ENCODE measurements at regions not wholly inside any gene's neighbourhood (a gene's known extent, or its start where the extent isn't known, plus 50 kb on each side); places are given as distances from the start of the nearest gene placed in this dataset.

- DNase-seq = no peak
These were observed 536.4 kb downstream of the PRKD1 start for GRCh38 chr14:29391231-29391630.

- DNase-seq = no peak
These were observed 535.8 kb downstream of the PRKD1 start for GRCh38 chr14:29391801-29392200.

DNA sequence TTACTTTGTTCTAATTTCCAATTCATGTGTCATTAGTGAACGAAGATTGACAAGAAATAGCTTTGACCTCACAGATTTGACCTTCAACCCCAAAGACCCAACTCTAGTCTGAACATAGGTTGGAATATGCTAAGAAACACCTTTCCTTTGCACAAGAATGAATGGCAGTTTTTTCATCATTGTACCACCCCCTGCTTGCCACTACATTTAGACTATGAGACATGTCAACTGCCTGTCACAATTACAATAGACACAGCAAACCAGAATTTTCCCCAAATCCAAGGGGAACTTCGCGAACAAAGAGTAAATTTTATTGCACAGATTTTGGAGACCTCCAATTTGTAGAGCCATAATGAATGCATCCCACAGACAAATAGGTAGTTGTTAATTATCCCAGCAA, 535.4 kb downstream of the PRKD1 start:
- DNase-seq = no peak

GRCh38 chr14:29403091-29403490, 524.6 kb downstream of the PRKD1 start:
- DNase-seq = no peak

DNA sequence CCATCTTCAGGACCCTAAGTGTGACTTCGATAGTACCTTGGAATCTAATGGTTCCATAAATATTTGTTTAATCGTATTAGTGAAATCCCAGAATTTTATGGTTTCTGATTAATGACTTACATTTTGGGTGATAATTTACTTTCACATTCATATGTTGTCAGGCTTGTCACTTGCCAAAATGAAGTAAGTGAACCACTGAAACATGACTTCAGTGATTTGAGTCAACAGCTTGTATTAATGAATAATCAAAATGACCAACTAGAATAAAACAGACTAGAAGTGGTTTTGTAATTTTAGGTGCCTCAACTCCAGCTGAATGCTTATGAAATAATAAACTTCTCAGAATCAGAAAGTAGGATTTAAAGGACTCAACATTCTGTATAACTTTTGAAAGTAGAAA, 517.1 kb downstream of the PRKD1 start:
- no peak for DNase-seq

GRCh38 chr14:29414931-29415330, 512.7 kb downstream of the PRKD1 start:
- DNase-seq = peak; percentile 49

GRCh38 chr14:29419736-29420135, 507.9 kb downstream of the PRKD1 start:
- DNase-seq = no peak

DNA sequence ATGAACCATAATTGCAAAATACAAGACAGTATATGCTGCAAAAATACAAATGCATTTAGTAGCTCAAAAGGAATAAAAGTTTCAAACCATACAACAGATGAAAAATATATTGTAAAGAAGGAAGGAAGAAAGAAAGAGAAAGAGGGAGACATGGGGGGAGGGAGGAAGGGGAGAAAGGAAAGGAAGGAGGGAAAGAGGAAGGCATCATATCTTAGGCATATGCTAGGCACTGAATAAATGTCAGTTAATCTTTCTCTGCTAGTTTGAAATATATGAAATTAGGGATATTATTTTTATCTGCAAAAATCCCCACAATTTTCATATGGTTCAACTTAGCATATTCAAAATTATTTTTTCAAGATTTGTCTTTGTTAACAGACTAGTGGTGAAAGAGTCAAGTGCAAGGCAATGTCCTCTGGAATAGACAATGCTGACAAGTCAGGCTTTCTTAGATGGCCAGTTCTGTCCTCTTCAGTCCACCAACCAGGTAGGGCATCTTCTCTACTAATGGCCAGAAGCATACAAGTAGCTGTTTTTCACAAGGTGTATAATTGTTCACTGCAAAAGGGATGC, 506.4 kb downstream of the PRKD1 start:
- no peak for DNase-seq

DNA sequence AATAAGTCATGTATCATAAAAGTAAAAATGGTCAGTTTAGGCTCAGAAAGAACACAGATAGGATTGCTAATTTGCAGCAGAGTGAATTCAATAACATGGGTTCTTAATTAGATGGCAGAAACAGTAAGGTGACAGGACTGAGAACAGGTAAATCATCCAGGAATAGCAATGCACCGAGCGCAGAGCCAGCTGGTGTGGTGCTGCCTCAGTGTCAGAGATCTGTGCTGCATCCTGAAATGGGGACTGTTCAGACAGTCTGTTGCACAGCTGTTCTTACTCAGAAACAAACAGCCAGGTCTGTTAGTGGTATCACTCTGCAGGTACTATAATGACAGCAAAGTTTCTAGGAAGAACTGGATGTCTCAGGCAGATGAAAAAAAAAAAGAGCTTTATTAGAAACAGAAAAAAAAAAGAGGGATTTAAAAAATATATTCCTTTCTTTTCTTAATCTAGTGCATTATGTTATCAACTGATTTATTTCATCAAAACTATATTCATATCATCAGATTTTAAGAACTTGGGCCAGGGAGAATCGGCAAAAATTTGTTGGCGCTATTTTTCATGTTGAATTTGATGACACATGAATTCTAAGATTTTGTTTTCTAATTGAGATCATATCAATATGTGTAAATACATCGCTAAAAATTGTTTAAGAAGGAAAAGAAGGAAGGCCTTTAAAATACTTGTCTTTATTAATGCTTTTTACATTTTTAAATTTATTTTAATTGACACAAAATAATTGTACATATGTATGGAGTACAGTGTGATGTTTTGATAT, 501.8 kb downstream of the PRKD1 start:
- peak; percentile 100 for DNase-seq

DNA sequence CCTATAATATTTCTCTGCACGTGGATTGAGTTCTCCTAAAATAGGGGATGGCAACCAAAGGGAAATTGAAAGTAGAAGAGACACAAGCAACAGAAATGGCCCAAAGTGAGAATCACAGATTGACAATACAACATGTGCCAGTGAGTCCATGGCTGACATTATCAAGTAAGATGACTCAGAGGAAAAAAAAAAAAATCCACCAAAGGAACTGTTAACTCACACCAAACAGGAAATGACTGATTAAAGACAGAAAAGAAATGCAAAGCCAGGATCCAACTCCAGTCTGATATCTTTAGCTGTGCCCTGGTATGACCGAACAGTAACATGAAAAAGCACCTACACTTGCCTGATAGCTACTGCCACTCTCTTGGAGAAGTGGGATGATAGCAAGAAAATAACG, 485.0 kb downstream of the PRKD1 start:
- DNase-seq = peak; percentile 75

- DNase-seq = no peak
These were observed 483.4 kb downstream of the PRKD1 start for GRCh38 chr14:29444216-29444615.

- no peak for DNase-seq
These were observed 482.8 kb downstream of the PRKD1 start for GRCh38 chr14:29444805-29445204.

GRCh38 chr14:29446971-29447370, 480.7 kb downstream of the PRKD1 start:
- peak; percentile 31 for DNase-seq

DNA sequence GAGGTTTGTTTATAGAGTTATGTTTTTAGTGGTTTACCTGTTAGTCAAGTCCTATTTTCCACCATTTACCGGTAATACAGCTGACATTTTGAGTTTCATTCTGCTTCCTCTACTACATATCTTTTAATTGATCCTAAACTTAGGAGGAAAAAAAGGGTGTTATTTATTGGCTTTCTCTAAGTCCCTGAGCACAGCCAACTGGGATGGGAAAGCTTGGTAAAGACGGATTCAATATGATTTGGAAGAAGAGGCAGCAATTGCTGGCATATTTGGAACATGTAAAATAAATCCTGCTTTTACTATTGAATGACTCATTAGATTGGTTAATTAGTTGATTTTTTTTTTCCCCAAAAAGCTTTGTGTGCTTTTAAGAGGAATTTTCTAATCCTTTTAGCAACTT, 475.7 kb downstream of the PRKD1 start:
- no peak for DNase-seq

DNA sequence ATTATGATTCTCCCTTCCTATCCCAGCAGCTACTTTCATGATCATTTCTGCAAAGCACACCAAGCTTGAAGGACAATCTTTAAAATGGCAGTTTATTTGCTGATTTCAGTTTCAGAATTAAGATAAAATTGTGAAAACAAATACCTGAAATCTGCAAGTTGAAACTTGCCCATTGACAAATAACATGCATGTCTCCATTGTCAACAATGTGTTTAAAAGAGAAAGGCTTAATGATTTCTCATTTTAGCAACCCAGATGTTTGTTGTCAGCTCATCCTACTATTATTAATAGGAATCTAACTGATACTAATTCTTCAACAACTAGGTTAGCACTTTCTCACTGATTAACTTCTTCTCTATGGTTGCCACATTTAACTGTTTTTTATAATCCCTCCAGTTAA, 474.6 kb downstream of the PRKD1 start:
- peak; percentile 35 for DNase-seq

DNA sequence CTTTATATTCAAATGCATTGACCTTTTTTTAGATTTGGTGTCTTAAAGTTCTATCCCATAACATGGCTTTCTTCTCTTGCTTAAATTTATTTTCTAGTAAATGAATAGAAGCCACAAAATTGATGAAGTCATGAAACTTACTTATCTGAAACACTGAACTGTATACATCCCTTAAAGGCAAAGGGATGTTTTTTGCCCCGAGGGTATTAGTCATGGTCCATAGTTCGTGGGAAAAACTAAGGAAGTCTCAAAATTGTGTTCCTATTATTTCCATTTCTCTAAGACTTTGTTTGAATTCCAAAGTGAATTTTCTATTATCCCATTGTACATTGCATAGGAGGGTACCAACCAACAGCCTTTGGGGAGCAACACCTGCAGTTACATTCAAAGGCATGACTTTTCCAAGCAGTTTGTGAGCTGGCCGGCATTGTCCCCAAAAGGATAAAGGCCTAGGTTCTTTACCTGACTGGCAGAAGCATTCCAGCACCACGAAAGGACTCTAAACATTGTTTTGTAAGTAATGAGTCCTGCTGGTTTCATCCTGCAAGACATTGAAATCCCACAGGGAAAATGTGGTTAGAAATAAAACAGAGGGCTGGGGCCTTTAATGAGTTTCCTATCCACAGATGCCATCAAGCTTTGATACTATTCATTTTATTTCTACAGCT, 473.5 kb downstream of the PRKD1 start:
- no peak for DNase-seq

DNA sequence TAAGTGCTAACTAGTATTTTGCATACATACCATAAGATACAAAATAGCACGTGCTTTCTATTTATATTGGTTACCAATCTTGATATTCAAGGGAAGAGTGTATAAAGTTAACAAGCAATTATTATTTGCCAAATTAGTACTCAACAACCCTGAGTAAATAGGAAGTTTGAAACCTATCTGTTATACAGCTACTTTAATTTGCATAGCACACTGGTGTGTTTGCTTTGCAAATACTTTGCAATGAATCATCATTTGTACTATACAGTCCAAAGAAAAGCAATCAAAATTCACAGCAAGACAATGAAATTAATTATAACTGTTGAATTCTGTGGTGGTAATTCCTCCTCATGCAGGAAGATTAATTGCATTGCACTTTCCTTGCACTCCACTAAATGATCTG, 469.1 kb downstream of the PRKD1 start:
- DNase-seq = no peak

DNA sequence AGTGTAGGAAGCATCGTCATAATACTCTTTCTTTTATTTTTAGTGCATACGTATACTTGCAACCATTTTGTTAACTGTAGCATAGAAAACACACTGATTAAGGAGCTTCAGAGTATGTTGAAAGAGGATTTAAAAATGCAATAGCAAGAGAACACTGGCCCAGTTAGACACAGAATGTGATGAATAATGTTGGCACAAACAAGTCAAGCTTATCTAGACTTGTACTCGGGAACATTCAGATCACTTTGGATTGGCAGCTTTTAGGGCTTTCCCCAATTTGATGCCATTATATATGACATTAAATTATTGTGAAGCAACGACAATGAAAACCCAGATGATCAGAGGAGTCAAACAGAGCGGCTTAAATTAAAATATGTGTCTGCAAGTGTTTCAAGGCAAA, 468.1 kb downstream of the PRKD1 start:
- no peak for DNase-seq

GRCh38 chr14:29459969-29460560, 467.6 kb downstream of the PRKD1 start:
- DNase-seq = peak; percentile 64

- no peak for DNase-seq
These were observed 466.5 kb downstream of the PRKD1 start for GRCh38 chr14:29461101-29461500.

GRCh38 chr14:29461506-29461905, 466.1 kb downstream of the PRKD1 start:
- DNase-seq = no peak

- DNase-seq = peak; percentile 73
These were observed 465.3 kb downstream of the PRKD1 start for GRCh38 chr14:29462321-29462720.

GRCh38 chr14:29462772-29463171, 464.9 kb downstream of the PRKD1 start:
- DNase-seq = peak; percentile 35
